Erythroblast (primary cell): ENCODE measurements at regions not wholly inside any gene's neighbourhood (a gene's known extent, or its start where the extent isn't known, plus 50 kb on each side); places are given as distances from the start of the nearest gene placed in this dataset.
"Not testable (repeated sequence)": the region's sequence is repeated elsewhere in the genome, so short reads cannot be mapped to it uniquely, and the experiment has no call there.

Experiments
- GATA1 ChIP-seq: IDR thresholded peaks from 2 replicates; pipeline ENCODE4 v1.6.1; 2011; ENCODE audit warnings: low read depth, mild to moderate bottlenecking, control low read depth, low read length, moderate library complexity
- POLR2A ChIP-seq: IDR thresholded peaks from 2 replicates; pipeline ENCODE4 v1.6.1; 2011; ENCODE audit warnings: mild to moderate bottlenecking, low read length

DNA sequence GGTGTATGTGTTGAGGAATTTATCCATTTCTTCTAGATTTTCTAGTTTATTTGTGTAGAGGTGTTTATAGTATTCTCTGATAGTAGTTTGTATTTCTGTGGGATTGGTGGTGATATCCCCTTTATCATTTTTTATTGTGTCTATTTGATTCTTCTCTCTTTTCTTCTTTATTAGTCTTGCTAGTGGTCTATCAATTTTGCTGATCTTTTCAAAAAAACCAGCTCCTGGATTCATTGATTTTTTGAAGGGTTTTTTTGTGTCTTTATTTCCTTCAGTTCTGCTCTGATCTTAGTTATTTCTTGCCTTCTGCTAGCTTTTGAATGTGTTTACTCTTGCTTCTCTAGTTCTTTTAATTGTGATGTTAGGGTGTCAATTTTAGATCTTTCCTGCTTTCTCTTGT, 424.6 kb upstream of the PODXL start:
- not testable (repeated sequence) for TF ChIP-seq POLR2A, GATA1
